ENCODE measurements at regions not wholly inside any gene's neighbourhood (a gene's known extent, or its start where the extent isn't known, plus 50 kb on each side); places are given as distances from the start of the nearest gene placed in this dataset.

DNA sequence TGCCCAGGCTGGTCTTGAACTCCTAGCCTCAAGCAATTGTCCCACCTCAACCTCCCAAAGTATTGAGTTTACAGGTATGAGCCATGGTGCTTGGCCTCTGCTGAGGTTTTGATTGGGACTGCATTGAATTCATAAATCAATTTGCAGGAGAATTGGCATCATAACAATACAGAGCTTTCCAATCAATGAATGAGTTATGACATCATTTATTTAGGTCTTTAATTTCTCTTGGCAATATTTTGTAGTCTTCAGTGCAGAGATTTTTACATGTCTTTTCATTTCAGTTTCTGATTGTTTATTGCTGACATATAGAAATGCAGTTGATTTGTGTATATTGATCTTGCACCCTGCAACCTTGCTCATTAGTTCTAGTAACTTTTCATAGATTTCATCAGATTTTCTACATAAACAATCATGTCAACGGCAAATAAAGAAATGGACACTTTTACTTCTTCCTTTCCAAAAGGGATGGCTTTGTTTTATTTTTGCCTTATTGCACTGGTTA, 119.9 kb downstream of the TFCP2L1 start:
- H3K27me3 ChIP-seq = peaks cover 7% of the 10 kb centered on the region
- no peak overlapping the region for H3K27ac ChIP-seq
- H3K9me3 ChIP-seq = no peaks in the 10 kb centered on the region
- no peak overlapping the region for H3K4me3 ChIP-seq (ENCODE audit: low read depth in 1 of 2, low read length in 1 of 2)
- TF ChIP-seq, protein P1, sequence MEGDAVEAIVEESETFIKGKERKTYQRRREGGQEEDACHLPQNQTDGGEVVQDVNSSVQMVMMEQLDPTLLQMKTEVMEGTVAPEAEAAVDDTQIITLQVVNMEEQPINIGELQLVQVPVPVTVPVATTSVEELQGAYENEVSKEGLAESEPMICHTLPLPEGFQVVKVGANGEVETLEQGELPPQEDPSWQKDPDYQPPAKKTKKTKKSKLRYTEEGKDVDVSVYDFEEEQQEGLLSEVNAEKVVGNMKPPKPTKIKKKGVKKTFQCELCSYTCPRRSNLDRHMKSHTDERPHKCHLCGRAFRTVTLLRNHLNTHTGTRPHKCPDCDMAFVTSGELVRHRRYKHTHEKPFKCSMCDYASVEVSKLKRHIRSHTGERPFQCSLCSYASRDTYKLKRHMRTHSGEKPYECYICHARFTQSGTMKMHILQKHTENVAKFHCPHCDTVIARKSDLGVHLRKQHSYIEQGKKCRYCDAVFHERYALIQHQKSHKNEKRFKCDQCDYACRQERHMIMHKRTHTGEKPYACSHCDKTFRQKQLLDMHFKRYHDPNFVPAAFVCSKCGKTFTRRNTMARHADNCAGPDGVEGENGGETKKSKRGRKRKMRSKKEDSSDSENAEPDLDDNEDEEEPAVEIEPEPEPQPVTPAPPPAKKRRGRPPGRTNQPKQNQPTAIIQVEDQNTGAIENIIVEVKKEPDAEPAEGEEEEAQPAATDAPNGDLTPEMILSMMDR (IDR thresholded peaks at IDR 0.05) = no peak
- no peaks in the 10 kb centered on the region for H3K4me1 ChIP-seq (ENCODE audit: control insufficient read depth in 1 of 2, insufficient read depth in 1 of 2, low read depth in 1 of 2, low read length in 1 of 2)
- H3K36me3 ChIP-seq = no peaks in the 10 kb centered on the region
